Mesenchymal stem cell (in vitro differentiated cells and primary cell): ENCODE measurements at regions not wholly inside any gene's neighbourhood (a gene's known extent, or its start where the extent isn't known, plus 50 kb on each side); places are given as distances from the start of the nearest gene placed in this dataset.

ENCODE experiments used
- DNase-seq: peaks from one replicate; pipeline ENCODE4 v3.0.0-alpha.2; 2013
- H2AFZ ChIP-seq: one replicate; pipeline ENCODE4 v1.6.1; 2013; ENCODE audit warnings: low read depth, mild to moderate bottlenecking, control low read depth, inconsistent platforms, low read length, moderate library complexity
- H2AK5ac ChIP-seq: 2 replicates; pipeline ENCODE4 v1.6.1; 2013; ENCODE audit warnings: low read length, moderate library complexity, mild to moderate bottlenecking, inconsistent platforms; ENCODE audit not compliant: severe bottlenecking
- H2BK120ac ChIP-seq: one replicate; pipeline ENCODE4 v1.6.1; 2013; ENCODE audit warnings: low read depth, mild to moderate bottlenecking, inconsistent platforms, low read length, moderate library complexity
- H2BK12ac ChIP-seq, 2 experiments: one replicate each; pipeline ENCODE4 v1.6.1; 2013; ENCODE audit warnings: inconsistent platforms in 2 of 2, low read length in 2 of 2, mild to moderate bottlenecking in 2 of 2, moderate library complexity in 2 of 2, control low read depth in 1 of 2
- H2BK15ac ChIP-seq: one replicate; pipeline ENCODE4 v1.6.1; 2013; ENCODE audit warnings: mild to moderate bottlenecking, low read depth, inconsistent platforms; ENCODE audit not compliant: poor library complexity, severe bottlenecking
- H2BK5ac ChIP-seq: 2 replicates; pipeline ENCODE4 v1.6.1; 2013; ENCODE audit warnings: low read depth, mild to moderate bottlenecking, low read length, control low read depth, inconsistent platforms; ENCODE audit not compliant: poor library complexity, severe bottlenecking
- H3K14ac ChIP-seq, 2 experiments: one replicate each; pipeline ENCODE4 v1.6.1; 2013; ENCODE audit warnings: inconsistent platforms in 2 of 2, low read length in 2 of 2, control low read depth in 1 of 2, mild to moderate bottlenecking in 1 of 2, moderate library complexity in 1 of 2
- H3K18ac ChIP-seq, 2 experiments: one replicate each; pipeline ENCODE4 v1.6.1; 2013; ENCODE audit warnings: inconsistent platforms in 2 of 2, low read length in 2 of 2, control low read depth in 1 of 2, low read depth in 1 of 2, mild to moderate bottlenecking in 1 of 2
- H3K23ac ChIP-seq, 2 experiments: one replicate each; pipeline ENCODE4 v1.6.1; 2013; ENCODE audit warnings: inconsistent platforms in 2 of 2, low read length in 2 of 2, mild to moderate bottlenecking in 2 of 2, moderate library complexity in 2 of 2, control low read depth in 1 of 2
- H3K27ac ChIP-seq: 2 replicates; pipeline ENCODE4 v1.5.1; 2013; ENCODE audit warnings: mild to moderate bottlenecking, moderate library complexity, low read length, control low read depth, inconsistent platforms; ENCODE audit not compliant: poor library complexity, severe bottlenecking
- H3K27me3 ChIP-seq, 2 experiments: 2 replicates each; pipeline versions ENCODE4 v1.6.1 to v1.7.0; 2013; ENCODE audit warnings: low read length in 2 of 2, mild to moderate bottlenecking in 2 of 2, moderate library complexity in 2 of 2, control low read depth in 1 of 2, inconsistent platforms in 1 of 2; ENCODE audit not compliant: control insufficient read depth in 1 of 2, insufficient read depth in 1 of 2
- H3K36me3 ChIP-seq, 2 experiments: 2 replicates each; pipeline versions ENCODE4 v1.6.1 to v1.7.0; 2013; ENCODE audit warnings: low read length in 2 of 2, control low read depth in 1 of 2, inconsistent platforms in 1 of 2, low read depth in 1 of 2, mild to moderate bottlenecking in 1 of 2; ENCODE audit not compliant: insufficient read depth in 2 of 2, control insufficient read depth in 1 of 2
- H3K4ac ChIP-seq, 2 experiments: one replicate each; pipeline ENCODE4 v1.6.1; 2013; ENCODE audit warnings: inconsistent platforms in 2 of 2, low read length in 2 of 2, mild to moderate bottlenecking in 2 of 2, moderate library complexity in 2 of 2, control low read depth in 1 of 2, low read depth in 1 of 2
- H3K4me1 ChIP-seq: 2 replicates; pipeline ENCODE4 v1.6.1; 2013; ENCODE audit warnings: low read depth, low read length, control low read depth; ENCODE audit not compliant: control insufficient read depth, insufficient read depth
- H3K4me2 ChIP-seq: 2 replicates; pipeline ENCODE4 v1.6.1; 2013; ENCODE audit warnings: low read length, mild to moderate bottlenecking, inconsistent platforms; ENCODE audit not compliant: poor library complexity, severe bottlenecking
- H3K4me3 ChIP-seq, 2 experiments: 2 replicates each; pipeline versions ENCODE4 v1.5.1 to v1.7.0; 2013; ENCODE audit warnings: low read length in 2 of 2, mild to moderate bottlenecking in 2 of 2, control low read depth in 1 of 2, low read depth in 1 of 2; ENCODE audit not compliant: insufficient read depth in 1 of 2
- H3K79me1 ChIP-seq: replicated peaks from 2 replicates; pipeline ENCODE4 v1.6.1; 2013; ENCODE audit warnings: mild to moderate bottlenecking, control low read depth, low read length, inconsistent platforms; ENCODE audit not compliant: poor library complexity, severe bottlenecking
- H3K9ac ChIP-seq: 2 replicates; pipeline ENCODE4 v1.7.0; 2013; ENCODE audit warnings: mild to moderate bottlenecking, low read length, moderate library complexity
- H3K9me3 ChIP-seq: 2 replicates; pipeline ENCODE4 v1.7.0; 2013; ENCODE audit warnings: mild to moderate bottlenecking, low read length; ENCODE audit not compliant: control insufficient read depth
- H4K8ac ChIP-seq: one replicate; pipeline ENCODE4 v1.6.1; 2013; ENCODE audit warnings: inconsistent platforms, mild to moderate bottlenecking, low read length, moderate library complexity
- H4K91ac ChIP-seq: one replicate; pipeline ENCODE4 v1.6.1; 2013; ENCODE audit warnings: mild to moderate bottlenecking, low read length, inconsistent platforms
- WGBS: methylation state at CpG from one replicate; pipeline ENCODE4 v1.1.7; 2013; ENCODE audit warnings: mixed read lengths; 5-methylcytosine and 5-hydroxymethylcytosine counted together

DNA sequence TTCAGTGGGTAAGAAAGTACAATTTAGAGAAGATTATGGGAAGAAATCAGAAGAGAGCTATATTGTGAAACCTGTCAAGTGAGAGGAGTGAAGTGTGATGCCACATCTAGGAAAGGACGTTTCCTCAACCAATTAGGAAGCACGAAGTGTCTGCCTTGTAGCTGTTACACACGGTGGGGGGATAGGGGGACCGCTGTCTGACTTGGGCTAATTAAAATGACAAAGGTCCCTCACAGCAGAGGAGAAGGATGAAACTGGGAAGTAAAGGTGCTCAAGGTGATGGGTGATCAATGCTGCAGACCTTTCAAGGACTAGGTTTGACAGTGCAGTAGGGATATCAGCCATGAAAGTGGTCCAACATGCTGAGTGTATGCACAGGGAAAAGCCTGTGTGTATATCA lies 181.1 kb upstream of the PRSS16 start:
- Histone ChIP-seq H3K9me3 (no peaks in the 10 kb centered on the region), H2AFZ (no peak overlapping the region), H3K9ac (no peak overlapping the region), H2AK5ac (no peak overlapping the region), H3K27ac (no peak overlapping the region), H3K18ac (no peak overlapping the region), H2BK15ac (no peak overlapping the region), H3K4me2 (no peak overlapping the region), H3K4me1 (no peaks in the 10 kb centered on the region), H3K27me3 (peaks cover 0 to 3% of the 10 kb centered on the region in 2 experiments), H3K14ac (no peak overlapping the region), H2BK12ac (no peak overlapping the region), H3K4me3 (no peak overlapping the region), H4K91ac (no peak overlapping the region), H3K79me1 (no peaks in the 10 kb centered on the region), H2BK5ac (no peak overlapping the region), H3K36me3 (no peaks in the 10 kb centered on the region), H4K8ac (no peak overlapping the region), H3K4ac (no peak overlapping the region), H2BK120ac (no peak overlapping the region), H3K23ac (no peak overlapping the region)
- WGBS, result 40% methylated on average over 4 of the region's 4 CpGs
- DNase-seq, result no peak

GRCh38 chr6:27066802-27067201 lies 180.7 kb upstream of the PRSS16 start:
- Histone ChIP-seq H3K4me1 (no peaks in the 10 kb centered on the region), H3K9ac (no peak overlapping the region), H3K9me3 (no peaks in the 10 kb centered on the region), H2BK12ac (no peak overlapping the region), H3K4ac (no peak overlapping the region), H2AFZ (no peak overlapping the region), H2BK15ac (no peak overlapping the region), H3K36me3 (no peaks in the 10 kb centered on the region), H2BK120ac (no peak overlapping the region), H2BK5ac (no peak overlapping the region), H3K4me2 (no peak overlapping the region), H3K79me1 (no peaks in the 10 kb centered on the region), H2AK5ac (no peak overlapping the region), H3K23ac (no peak overlapping the region), H4K91ac (no peak overlapping the region), H4K8ac (no peak overlapping the region), H3K4me3 (no peak overlapping the region), H3K14ac (no peak overlapping the region), H3K27ac (no peak overlapping the region), H3K27me3 (peaks cover 0 to 3% of the 10 kb centered on the region in 2 experiments), H3K18ac (no peak overlapping the region)
- no peak for DNase-seq
- WGBS, result no CpG with 5 or more reads among the region's 1 CpG

DNA sequence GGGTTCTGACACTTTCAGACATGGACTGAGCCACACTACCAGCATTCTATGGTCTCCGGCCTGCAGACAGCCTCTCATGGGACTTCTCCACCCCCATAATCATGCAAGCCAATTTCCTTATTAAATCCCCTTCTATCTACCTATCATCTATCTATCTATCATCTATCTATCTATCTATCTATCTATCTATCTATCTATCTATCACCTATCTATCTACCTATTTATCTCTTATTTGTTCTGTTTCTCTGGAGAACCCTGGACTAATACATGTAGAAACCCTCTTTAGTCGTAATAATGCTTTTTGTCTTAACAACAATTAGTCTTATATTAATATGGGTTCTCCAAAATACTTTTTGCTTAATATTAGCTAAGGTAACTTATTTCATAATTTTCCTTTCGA lies 174.1 kb upstream of the PRSS16 start:
- Histone ChIP-seq H3K4me3 (no peak overlapping the region), H3K4ac (no peak overlapping the region), H2BK12ac (no peak overlapping the region), H4K91ac (no peak overlapping the region), H3K4me2 (no peak overlapping the region), H3K18ac (no peak overlapping the region), H2BK5ac (no peak overlapping the region), H2AK5ac (no peak overlapping the region), H2BK120ac (no peak overlapping the region), H3K14ac (no peak overlapping the region), H3K27me3 (peaks cover 3 to 15% of the 10 kb centered on the region in 2 experiments), H3K79me1 (no peaks in the 10 kb centered on the region), H3K36me3 (no peaks in the 10 kb centered on the region), H2BK15ac (no peak overlapping the region), H3K9ac (no peak overlapping the region), H4K8ac (no peak overlapping the region), H3K27ac (no peak overlapping the region), H3K4me1 (no peaks in the 10 kb centered on the region), H3K23ac (no peak overlapping the region), H2AFZ (no peak overlapping the region), H3K9me3 (no peaks in the 10 kb centered on the region)
- no peak for DNase-seq
- 93% methylated on average over 1 of the region's 3 CpGs for WGBS

DNA sequence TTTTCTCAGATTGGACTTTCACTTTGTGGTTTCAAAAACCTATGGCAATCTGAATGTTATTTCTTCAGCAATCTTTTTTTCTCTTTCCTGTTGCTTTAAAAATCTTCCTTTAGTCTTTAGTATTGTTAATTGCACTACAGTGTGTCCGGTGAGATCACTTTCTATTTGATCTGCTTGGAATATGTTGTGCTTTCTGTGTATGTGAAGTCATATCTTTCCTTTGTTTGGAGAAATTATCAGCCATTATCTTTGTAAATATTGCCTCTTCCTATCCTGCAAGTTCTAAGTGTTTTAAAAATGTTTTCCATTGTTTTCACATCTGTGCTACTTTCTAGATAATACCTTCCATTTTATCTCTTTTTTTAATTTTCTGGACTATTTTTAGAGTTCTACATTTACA lies 171.4 kb upstream of the PRSS16 start:
- H3K9me3 ChIP-seq, result no peaks in the 10 kb centered on the region
- no peak overlapping the region for H3K23ac ChIP-seq
- no peak overlapping the region for H3K4me2 ChIP-seq
- no peak overlapping the region for H3K4me3 ChIP-seq
- H4K91ac ChIP-seq, result no peak overlapping the region
- no peaks in the 10 kb centered on the region for H3K36me3 ChIP-seq
- H3K27ac ChIP-seq, result no peak overlapping the region
- H2AK5ac ChIP-seq, result no peak overlapping the region
- H2AFZ ChIP-seq, result no peak overlapping the region
- no peak overlapping the region for H2BK5ac ChIP-seq
- WGBS, result no CpG with 5 or more reads among the region's 1 CpG
- H3K27me3 ChIP-seq, result peaks cover 3 to 29% of the 10 kb centered on the region in 2 experiments
- H3K18ac ChIP-seq, result no peak overlapping the region
- H3K9ac ChIP-seq, result no peak overlapping the region
- H3K79me1 ChIP-seq, result no peaks in the 10 kb centered on the region
- no peak for DNase-seq
- no peak overlapping the region for H3K4ac ChIP-seq
- no peak overlapping the region for H4K8ac ChIP-seq
- H2BK120ac ChIP-seq, result no peak overlapping the region
- no peak overlapping the region for H3K14ac ChIP-seq
- H3K4me1 ChIP-seq, result peaks cover 2% of the 10 kb centered on the region
- no peak overlapping the region for H2BK12ac ChIP-seq
- H2BK15ac ChIP-seq, result no peak overlapping the region
